ENCODE measurements at regions not wholly inside any gene's neighbourhood (a gene's known extent, or its start where the extent isn't known, plus 50 kb on each side); places are given as distances from the start of the nearest gene placed in this dataset.

- H3K4me1 ChIP-seq (ENCODE audit: control insufficient read depth in 1 of 2, low read depth in 2 of 2) = no peaks in the 10 kb centered on the region
- TF ChIP-seq, protein P1, sequence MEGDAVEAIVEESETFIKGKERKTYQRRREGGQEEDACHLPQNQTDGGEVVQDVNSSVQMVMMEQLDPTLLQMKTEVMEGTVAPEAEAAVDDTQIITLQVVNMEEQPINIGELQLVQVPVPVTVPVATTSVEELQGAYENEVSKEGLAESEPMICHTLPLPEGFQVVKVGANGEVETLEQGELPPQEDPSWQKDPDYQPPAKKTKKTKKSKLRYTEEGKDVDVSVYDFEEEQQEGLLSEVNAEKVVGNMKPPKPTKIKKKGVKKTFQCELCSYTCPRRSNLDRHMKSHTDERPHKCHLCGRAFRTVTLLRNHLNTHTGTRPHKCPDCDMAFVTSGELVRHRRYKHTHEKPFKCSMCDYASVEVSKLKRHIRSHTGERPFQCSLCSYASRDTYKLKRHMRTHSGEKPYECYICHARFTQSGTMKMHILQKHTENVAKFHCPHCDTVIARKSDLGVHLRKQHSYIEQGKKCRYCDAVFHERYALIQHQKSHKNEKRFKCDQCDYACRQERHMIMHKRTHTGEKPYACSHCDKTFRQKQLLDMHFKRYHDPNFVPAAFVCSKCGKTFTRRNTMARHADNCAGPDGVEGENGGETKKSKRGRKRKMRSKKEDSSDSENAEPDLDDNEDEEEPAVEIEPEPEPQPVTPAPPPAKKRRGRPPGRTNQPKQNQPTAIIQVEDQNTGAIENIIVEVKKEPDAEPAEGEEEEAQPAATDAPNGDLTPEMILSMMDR (IDR thresholded peaks at IDR 0.05) = no peak
- H3K9me3 ChIP-seq = no peaks in the 10 kb centered on the region
- no peaks in the 10 kb centered on the region for H3K27me3 ChIP-seq (replicated peaks; ENCODE audit: insufficient read depth)
- no peak overlapping the region for H3K4me3 ChIP-seq
- H3K36me3 ChIP-seq = no peaks in the 10 kb centered on the region
- no peak overlapping the region for H3K27ac ChIP-seq
- no peak for DNase-seq (ENCODE audit: low spot score)
- ATAC-seq (ENCODE audit: insufficient number of reproducible peaks, low FRiP score, low read depth) = no peak
Observed at GRCh38 chr1:14522926-14523241, 75.6 kb upstream of the KAZN start.

DNA sequence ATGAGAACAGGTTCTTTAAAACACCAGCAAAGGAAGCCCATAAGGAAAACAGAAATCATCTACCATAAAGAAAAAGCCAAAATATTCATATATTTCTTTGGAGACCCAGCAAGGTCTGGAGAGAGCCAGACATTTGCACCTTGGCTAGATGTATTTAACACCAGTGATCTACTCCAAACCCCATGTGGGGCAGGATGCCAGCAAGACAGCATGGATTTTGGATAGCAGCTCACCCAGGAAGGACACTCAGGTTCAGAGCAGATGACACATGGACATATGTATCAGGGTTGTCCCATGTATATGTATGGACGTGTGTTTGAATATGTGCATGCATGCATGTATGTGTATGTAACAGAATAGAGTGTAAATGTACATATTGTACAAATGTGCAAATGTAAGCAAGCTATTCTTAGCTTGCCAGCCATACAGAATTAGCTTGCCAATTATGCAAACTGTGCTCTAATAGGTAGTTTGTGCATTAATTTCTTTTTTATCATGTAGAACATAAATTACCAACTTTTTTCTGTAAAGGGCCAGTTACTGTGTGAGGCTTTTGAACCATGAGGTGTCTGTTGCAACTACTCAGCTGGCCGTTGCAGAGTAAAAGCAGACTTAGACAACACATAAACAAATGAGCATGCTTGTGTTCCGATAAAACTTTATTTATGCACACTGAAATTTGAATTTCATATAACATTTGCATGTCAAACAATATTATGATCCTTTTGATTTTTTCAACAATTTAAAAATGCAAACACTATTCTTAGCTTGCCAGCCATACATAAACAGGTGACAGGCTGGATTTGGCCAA, 73.5 kb upstream of the KAZN start:
- H3K4me1 ChIP-seq (ENCODE audit: control insufficient read depth in 1 of 2, low read depth in 2 of 2) = no peaks in the 10 kb centered on the region
- no peak overlapping the region for H3K4me3 ChIP-seq
- TF ChIP-seq, protein P1 (IDR thresholded peaks at IDR 0.05) = no peak
- DNase-seq (ENCODE audit: low spot score) = no peak
- H3K27me3 ChIP-seq (replicated peaks; ENCODE audit: insufficient read depth) = no peaks in the 10 kb centered on the region
- ATAC-seq (ENCODE audit: insufficient number of reproducible peaks, low FRiP score, low read depth) = no peak
- H3K9me3 ChIP-seq = no peaks in the 10 kb centered on the region
- H3K27ac ChIP-seq = no peak overlapping the region
- no peaks in the 10 kb centered on the region for H3K36me3 ChIP-seq

DNA sequence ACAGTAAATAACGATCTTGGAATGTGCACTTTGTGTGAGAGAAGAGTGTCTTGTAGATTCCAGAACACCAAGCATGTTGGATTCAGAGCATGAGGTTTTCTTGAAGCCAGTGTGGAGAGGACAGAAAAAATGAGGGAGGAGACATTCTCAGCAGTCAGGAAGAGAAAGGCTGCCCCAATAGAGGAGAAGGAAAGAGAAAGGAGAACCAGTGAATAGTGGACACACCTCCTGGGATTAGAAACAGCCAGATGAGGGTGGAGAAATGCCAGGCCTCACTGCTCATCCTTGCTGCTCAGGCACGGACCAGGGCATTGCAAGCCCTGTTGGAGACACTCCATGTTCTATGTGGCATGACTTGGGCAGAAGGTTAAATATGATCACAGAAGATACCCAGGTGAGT, 69.0 kb upstream of the KAZN start:
- TF ChIP-seq, protein P1 (IDR thresholded peaks at IDR 0.05) = no peak
- no peaks in the 10 kb centered on the region for H3K36me3 ChIP-seq
- DNase-seq (ENCODE audit: low spot score) = no peak
- no peaks in the 10 kb centered on the region for H3K27me3 ChIP-seq (replicated peaks; ENCODE audit: insufficient read depth)
- no peaks in the 10 kb centered on the region for H3K4me1 ChIP-seq (ENCODE audit: control insufficient read depth in 1 of 2, low read depth in 2 of 2)
- no peak for ATAC-seq (ENCODE audit: insufficient number of reproducible peaks, low FRiP score, low read depth)
- H3K27ac ChIP-seq = no peak overlapping the region
- H3K9me3 ChIP-seq = no peaks in the 10 kb centered on the region
- no peak overlapping the region for H3K4me3 ChIP-seq

DNA sequence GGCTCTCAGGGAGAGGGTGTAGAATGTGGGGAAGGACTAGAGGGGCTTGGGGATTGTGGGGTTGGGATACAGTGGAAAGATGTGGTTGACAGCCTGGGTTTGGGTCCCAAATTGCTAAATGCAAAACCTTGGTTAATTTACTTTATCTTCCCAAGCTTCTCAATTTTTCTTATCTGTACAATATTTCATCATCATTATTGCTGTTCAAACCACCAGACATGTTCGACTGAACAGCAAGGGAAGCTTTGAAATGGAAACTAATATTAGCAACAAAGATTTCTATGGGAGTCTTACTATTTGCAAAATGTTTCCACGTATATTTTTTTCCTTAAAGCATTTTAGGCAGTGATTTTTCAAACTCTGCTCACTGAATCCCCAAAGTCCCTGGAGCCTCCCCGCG, 67.0 kb upstream of the KAZN start:
- ATAC-seq (ENCODE audit: insufficient number of reproducible peaks, low FRiP score, low read depth) (no peak), DNase-seq (ENCODE audit: low spot score) (no peak)
- no peak overlapping the region for H3K4me3 ChIP-seq
- no peak overlapping the region for H3K27ac ChIP-seq
- TF ChIP-seq, protein P1 (IDR thresholded peaks at IDR 0.05) = no peak
- no peaks in the 10 kb centered on the region for H3K4me1 ChIP-seq (ENCODE audit: control insufficient read depth in 1 of 2, low read depth in 2 of 2)
- H3K27me3 ChIP-seq (replicated peaks; ENCODE audit: insufficient read depth) = no peaks in the 10 kb centered on the region
- no peaks in the 10 kb centered on the region for H3K9me3 ChIP-seq
- H3K36me3 ChIP-seq = no peaks in the 10 kb centered on the region

- H3K27me3 ChIP-seq (replicated peaks; ENCODE audit: insufficient read depth) = no peaks in the 10 kb centered on the region
- no peaks in the 10 kb centered on the region for H3K4me1 ChIP-seq (ENCODE audit: control insufficient read depth in 1 of 2, low read depth in 2 of 2)
- no peak for DNase-seq (ENCODE audit: low spot score)
Observed at GRCh38 chr1:14535619-14536355, 62.7 kb upstream of the KAZN start.

More at GRCh38 chr1:14535619-14536355, 62.7 kb upstream of the KAZN start:
- no peak for ATAC-seq (ENCODE audit: insufficient number of reproducible peaks, low FRiP score, low read depth)
- Histone ChIP-seq H3K9me3 (no peaks in the 10 kb centered on the region), H3K4me3 (no peak overlapping the region), H3K36me3 (no peaks in the 10 kb centered on the region), H3K27ac (no peak overlapping the region)
- TF ChIP-seq, protein P1 (IDR thresholded peaks at IDR 0.05) = no peak
